Prostate gland (tissue), 2 donors: ENCODE measurements at regions not wholly inside any gene's neighbourhood (a gene's known extent, or its start where the extent isn't known, plus 50 kb on each side); places are given as distances from the start of the nearest gene placed in this dataset.

ENCODE experiments used
- DNase-seq: peaks from one replicate; pipeline ENCODE4 v3.0.0-alpha.2; 2019; ENCODE audit warnings: low spot score
- H3K27ac ChIP-seq, 2 donors: fragments of 200-600 bp; sonication (generic); 2 replicates each; pipeline ENCODE4 v1.5.1; 2017 to 2019
- H3K27me3 ChIP-seq: fragments of 200-600 bp; sonication (generic); replicated peaks from 2 replicates; pipeline ENCODE4 v1.5.1; 2019; ENCODE audit not compliant: insufficient read depth
- H3K36me3 ChIP-seq, 2 donors: fragments of 200-600 bp; sonication (generic); 1 replicate in 1 of 2; 2 replicates in 1 of 2; pipeline versions ENCODE4 v1.5.1 to v1.8.1; 2017 to 2019
- H3K4me1 ChIP-seq: fragments of 200-600 bp; sonication (generic); replicated peaks from 2 replicates; pipeline ENCODE4 v1.5.1; 2019
- H3K4me3 ChIP-seq, 2 donors: fragments of 200-600 bp; sonication (generic); 2 replicates each; pipeline ENCODE4 v1.5.1; 2017 to 2019
- H3K9me3 ChIP-seq: fragments of 200-600 bp; sonication (generic); 2 replicates; pipeline ENCODE4 v1.5.1; 2017
- POLR2A ChIP-seq: fragments of 450-650 bp; IDR thresholded peaks from one replicate; pipeline ENCODE4 v1.6.1; 2016; ENCODE audit warnings: antibody characterized with exemption, mild to moderate bottlenecking
- POLR2AphosphoS5 ChIP-seq: sonication (generic); formaldehyde crosslinking; IDR thresholded peaks from one replicate; pipeline ENCODE4 v1.6.1; 2017; ENCODE audit warnings: antibody characterized with exemption
- WGBS: methylation state at CpG from one replicate; pipeline ENCODE4 v1.1.5; 2018; 5-methylcytosine and 5-hydroxymethylcytosine counted together
- intact Hi-C: fragments of 100-400 bp; cut with DNase I; formaldehyde crosslinking; loops from one replicate; pipeline ENCODE4 v1.14.2; 2022
- TF ChIP-seq, protein P1 (sequence below), 4 experiments: fragments of 200-600 bp in 2 of 4; fragments of 450-650 bp in 2 of 4; sonication (generic) in 2 of 4; IDR thresholded peaks; 1 replicate in 3 of 4; 2 replicates in 1 of 4; pipeline ENCODE4 v1.5.1; 2016 to 2019; ENCODE audit warnings: antibody characterized with exemption in 4 of 4, mild to moderate bottlenecking in 2 of 4, moderate library complexity in 2 of 4

DNA sequence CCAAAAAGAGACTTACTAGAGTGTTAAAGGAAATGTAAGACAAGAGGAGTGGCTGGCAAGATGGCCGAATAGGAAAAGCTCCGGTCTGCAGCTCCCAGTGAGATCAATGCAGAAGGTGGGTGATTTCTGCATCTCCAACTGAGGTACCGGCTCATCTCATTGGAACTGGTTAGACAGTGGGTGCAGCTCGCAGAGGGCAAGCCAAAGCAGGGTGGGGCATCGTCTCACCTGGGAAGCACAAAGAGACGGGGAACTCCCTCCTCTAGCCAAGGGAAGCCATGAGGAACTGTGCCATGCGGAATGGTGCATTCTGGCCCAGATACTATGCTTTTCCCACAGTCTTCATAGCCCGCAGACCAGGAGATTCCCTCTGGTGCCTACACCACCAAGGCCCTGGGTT is 308.7 kb downstream of the AGTPBP1 start:
- WGBS = 93% methylated on average over 8 of the region's 8 CpGs
- no peak overlapping the region for H3K27ac ChIP-seq
- no peaks in the 10 kb centered on the region for H3K27me3 ChIP-seq
- H3K36me3 ChIP-seq = no peaks in the 10 kb centered on the region
- intact Hi-C loops = no loop called here
- no peaks in the 10 kb centered on the region for H3K9me3 ChIP-seq
- peaks cover 4% of the 10 kb centered on the region for H3K4me1 ChIP-seq
- TF ChIP-seq POLR2AphosphoS5 = no peak
- TF ChIP-seq, protein P1, sequence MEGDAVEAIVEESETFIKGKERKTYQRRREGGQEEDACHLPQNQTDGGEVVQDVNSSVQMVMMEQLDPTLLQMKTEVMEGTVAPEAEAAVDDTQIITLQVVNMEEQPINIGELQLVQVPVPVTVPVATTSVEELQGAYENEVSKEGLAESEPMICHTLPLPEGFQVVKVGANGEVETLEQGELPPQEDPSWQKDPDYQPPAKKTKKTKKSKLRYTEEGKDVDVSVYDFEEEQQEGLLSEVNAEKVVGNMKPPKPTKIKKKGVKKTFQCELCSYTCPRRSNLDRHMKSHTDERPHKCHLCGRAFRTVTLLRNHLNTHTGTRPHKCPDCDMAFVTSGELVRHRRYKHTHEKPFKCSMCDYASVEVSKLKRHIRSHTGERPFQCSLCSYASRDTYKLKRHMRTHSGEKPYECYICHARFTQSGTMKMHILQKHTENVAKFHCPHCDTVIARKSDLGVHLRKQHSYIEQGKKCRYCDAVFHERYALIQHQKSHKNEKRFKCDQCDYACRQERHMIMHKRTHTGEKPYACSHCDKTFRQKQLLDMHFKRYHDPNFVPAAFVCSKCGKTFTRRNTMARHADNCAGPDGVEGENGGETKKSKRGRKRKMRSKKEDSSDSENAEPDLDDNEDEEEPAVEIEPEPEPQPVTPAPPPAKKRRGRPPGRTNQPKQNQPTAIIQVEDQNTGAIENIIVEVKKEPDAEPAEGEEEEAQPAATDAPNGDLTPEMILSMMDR (IDR thresholded peaks at IDR 0.05) = no peak
- TF ChIP-seq POLR2A = no peak
- H3K4me3 ChIP-seq = no peak overlapping the region
- DNase-seq = no peak

DNA sequence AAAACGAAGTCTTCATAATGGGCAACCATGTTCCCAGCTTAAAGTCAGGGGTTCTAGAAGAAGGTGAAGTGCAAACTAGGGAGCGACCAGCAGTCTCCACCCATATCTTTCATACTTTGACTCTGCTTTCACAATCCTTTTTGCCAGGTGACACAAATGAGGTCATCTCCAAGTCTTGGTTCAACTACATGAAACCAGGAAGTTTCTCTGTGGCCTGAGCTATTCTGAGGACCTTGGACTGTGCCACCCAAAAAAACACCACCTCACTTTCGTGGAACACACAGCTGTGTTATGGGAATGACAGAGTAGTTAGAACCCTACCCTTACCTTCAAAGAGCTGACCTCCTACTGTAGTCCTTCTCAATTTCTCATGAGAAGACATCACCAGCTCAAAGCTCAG is 309.2 kb downstream of the AGTPBP1 start:
- no peak for DNase-seq
- H3K4me3 ChIP-seq = no peak overlapping the region
- no peak overlapping the region for H3K27ac ChIP-seq
- no peaks in the 10 kb centered on the region for H3K27me3 ChIP-seq
- intact Hi-C loops = no loop called here
- H3K9me3 ChIP-seq = no peaks in the 10 kb centered on the region
- H3K4me1 ChIP-seq = peaks cover 4% of the 10 kb centered on the region
- no peaks in the 10 kb centered on the region for H3K36me3 ChIP-seq
- TF ChIP-seq POLR2AphosphoS5 (no peak), POLR2A (no peak)
- TF ChIP-seq, protein P1 (IDR thresholded peaks at IDR 0.05) = no peak
- 96% methylated on average over 3 of the region's 3 CpGs for WGBS

DNA sequence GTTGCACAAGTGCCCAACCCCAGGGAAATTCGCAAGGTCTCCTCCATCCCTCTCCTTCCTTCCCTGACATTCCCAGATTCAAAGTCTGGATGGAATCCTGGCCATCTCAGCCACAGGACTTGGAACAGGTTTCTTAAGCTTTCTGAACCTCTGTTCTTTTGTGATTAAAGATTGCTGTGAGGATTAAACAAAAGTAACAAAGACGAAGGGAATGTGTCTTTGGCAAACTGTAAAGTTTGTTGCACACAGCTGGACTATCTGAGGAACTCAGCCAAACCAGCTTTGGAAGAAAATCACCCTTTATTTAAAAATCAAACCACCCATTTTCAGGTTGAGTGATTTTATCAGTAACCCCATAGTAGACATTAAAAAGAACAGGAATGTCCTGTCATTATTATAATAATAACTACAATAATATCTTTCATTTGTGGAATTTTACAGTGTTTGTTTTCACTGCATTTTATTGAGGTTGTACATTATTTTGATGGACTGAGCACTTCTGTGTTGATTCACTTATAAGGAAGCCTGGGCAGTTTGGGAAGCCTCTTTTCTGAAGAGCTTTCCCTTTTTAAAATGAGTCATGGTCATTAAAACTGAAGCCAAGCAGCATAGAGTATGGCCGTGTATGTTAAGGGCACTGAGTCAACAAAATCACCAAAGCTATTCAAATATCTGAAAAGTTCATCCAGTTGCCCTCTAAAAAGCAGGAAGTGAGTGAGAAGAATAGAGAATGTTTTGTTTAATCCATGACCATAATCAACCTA is 310.2 kb downstream of the AGTPBP1 start:
- no peaks in the 10 kb centered on the region for H3K9me3 ChIP-seq
- TF ChIP-seq, protein P1 (IDR thresholded peaks at IDR 0.05) = no peak
- TF ChIP-seq POLR2A (no peak), POLR2AphosphoS5 (no peak)
- H3K4me1 ChIP-seq = peaks cover 4% of the 10 kb centered on the region
- no peaks in the 10 kb centered on the region for H3K27me3 ChIP-seq
- 10% methylated on average over 3 of the region's 3 CpGs for WGBS
- no peak overlapping the region for H3K27ac ChIP-seq
- H3K36me3 ChIP-seq = no peaks in the 10 kb centered on the region
- H3K4me3 ChIP-seq = no peak overlapping the region
- DNase-seq = peak; percentile 12
- intact Hi-C loops = no loop called here

DNA sequence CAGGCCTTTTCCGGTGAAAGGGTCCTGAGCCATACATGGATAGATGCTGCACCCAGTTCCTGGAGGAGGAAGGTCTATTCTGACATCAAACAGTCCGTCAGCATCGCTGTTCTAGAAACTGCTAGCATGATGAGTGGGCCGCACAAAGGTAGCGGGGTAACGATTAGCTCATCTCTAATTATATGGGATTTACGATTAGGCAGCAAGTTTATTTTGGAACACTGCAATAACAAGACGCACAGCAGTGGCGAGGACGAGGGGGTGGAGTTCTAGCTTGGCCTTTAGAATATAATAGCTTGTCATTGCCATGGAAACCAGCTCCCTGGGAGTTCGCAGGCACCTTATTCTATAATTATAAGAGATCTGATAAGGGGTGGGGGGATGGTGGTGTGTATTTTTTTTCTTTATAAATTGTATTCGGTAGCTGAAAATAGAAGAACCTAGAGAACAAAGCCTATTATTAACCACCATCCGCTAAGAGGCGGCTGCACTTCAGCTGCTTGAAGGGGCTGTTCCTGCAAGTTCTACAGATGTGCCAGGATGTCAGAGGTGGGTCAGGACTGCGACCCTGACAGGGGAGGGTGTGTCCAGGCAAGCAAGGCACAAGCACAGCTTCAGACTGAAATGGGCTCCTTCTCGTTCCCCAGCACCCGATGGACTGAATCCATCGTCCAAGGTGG is 311.0 kb downstream of the AGTPBP1 start:
- WGBS = 25% methylated on average over 18 of the region's 18 CpGs
- H3K27ac ChIP-seq = no peak overlapping the region
- H3K4me1 ChIP-seq = peaks cover 4% of the 10 kb centered on the region
- no peaks in the 10 kb centered on the region for H3K36me3 ChIP-seq
- DNase-seq = no peak
- TF ChIP-seq, protein P1 (IDR thresholded peaks at IDR 0.05) = no peak
- H3K4me3 ChIP-seq = no peak overlapping the region
- H3K27me3 ChIP-seq = no peaks in the 10 kb centered on the region
- intact Hi-C loops = no loop called here
- H3K9me3 ChIP-seq = no peaks in the 10 kb centered on the region

DNA sequence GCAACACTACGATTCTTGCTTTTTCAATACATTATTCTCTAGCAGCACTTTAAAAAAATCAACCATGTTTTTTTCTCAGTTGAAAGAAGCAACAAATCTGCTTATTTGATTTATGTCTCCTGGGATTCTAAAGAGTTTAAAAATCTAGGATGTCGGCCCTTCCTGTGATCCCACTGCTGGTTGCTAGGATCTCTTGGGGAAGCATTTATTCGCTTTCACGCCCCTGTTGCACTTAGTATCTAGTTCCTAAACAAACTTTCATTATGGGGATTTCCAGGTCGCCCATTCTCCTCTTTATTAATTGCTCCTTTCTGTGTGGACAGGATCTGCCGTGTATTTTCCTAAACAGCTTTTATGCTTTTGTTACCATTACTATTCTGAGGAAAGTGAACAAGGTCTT is 313.5 kb downstream of the AGTPBP1 start:
- Histone ChIP-seq H3K27ac (no peak overlapping the region), H3K9me3 (no peaks in the 10 kb centered on the region), H3K4me1 (peaks cover 2% of the 10 kb centered on the region), H3K4me3 (no peak overlapping the region), H3K27me3 (no peaks in the 10 kb centered on the region), H3K36me3 (no peaks in the 10 kb centered on the region)
- intact Hi-C loops = no loop called here
- 81% methylated on average over 6 of the region's 6 CpGs for WGBS
- TF ChIP-seq POLR2A (no peak), POLR2AphosphoS5 (no peak)
- TF ChIP-seq, protein P1 (IDR thresholded peaks at IDR 0.05) = no peak
- no peak for DNase-seq
